HFFc6 (cell line): ENCODE measurements at regions not wholly inside any gene's neighbourhood (a gene's known extent, or its start where the extent isn't known, plus 50 kb on each side); places are given as distances from the start of the nearest gene placed in this dataset.

ENCODE experiments used
- DNase-seq: peaks from one replicate; pipeline ENCODE4 v3.0.0-alpha.2; 2018
- H3K27ac Mint-ChIP-seq: 2 replicates; pipeline ENCODE4 v1.8.0; 2020; ENCODE audit warnings: mild to moderate bottlenecking, mixed read lengths
- H3K27me3 Mint-ChIP-seq: 2 replicates; pipeline ENCODE4 v1.8.0; 2021; ENCODE audit warnings: mild to moderate bottlenecking, moderate library complexity, mixed read lengths; ENCODE audit not compliant: insufficient read depth
- H3K36me3 Mint-ChIP-seq: 2 replicates; pipeline ENCODE4 v1.8.0; 2021; ENCODE audit warnings: low read depth, mixed read lengths
- H3K4me1 Mint-ChIP-seq: 2 replicates; pipeline ENCODE4 v1.8.0; 2020; ENCODE audit warnings: low read depth, mixed read lengths
- H3K4me3 Mint-ChIP-seq: 2 replicates; pipeline ENCODE4 v1.8.0; 2020; ENCODE audit warnings: mild to moderate bottlenecking, moderate library complexity, mixed read lengths
- H3K9me3 Mint-ChIP-seq: 2 replicates; pipeline ENCODE4 v1.8.0; 2020; ENCODE audit warnings: mild to moderate bottlenecking, mixed read lengths
- TF ChIP-seq, protein P1 (sequence below): fragments of 200-600 bp; sonication (generic); IDR thresholded peaks from 2 replicates; pipeline ENCODE4 v1.5.0; 2021; ENCODE audit warnings: antibody characterized with exemption, mild to moderate bottlenecking

DNA sequence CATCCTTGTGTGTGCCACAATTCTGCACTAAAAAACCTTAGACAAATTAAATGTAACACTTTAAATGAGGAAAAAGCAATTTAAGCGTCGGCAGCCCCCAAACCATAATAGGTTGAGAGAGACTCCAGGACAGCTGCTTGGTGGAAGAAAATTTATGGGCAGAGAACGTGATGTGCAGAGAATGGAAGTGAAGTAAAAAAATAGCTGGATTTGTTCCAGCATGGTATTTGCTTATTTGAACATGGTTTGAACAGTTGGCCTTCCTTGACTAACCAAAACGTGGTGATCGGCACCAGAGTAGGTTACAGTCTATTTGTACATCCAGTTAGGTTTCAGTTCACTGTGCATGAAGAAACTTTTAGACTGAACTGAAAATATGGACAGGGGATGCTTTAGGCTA lies 343.0 kb upstream of the CPEB2 start:
- no peak for DNase-seq
- Mint-ChIP-seq H3K4me1 (no peaks in the 10 kb centered on the region), H3K36me3 (no peaks in the 10 kb centered on the region; the same call in 1 of the 2 replicates), H3K27me3 (no peaks in the 10 kb centered on the region), H3K9me3 (peaks cover 30% of the 10 kb centered on the region), H3K4me3 (no peak overlapping the region), H3K27ac (no peak overlapping the region)
- TF ChIP-seq, protein P1, sequence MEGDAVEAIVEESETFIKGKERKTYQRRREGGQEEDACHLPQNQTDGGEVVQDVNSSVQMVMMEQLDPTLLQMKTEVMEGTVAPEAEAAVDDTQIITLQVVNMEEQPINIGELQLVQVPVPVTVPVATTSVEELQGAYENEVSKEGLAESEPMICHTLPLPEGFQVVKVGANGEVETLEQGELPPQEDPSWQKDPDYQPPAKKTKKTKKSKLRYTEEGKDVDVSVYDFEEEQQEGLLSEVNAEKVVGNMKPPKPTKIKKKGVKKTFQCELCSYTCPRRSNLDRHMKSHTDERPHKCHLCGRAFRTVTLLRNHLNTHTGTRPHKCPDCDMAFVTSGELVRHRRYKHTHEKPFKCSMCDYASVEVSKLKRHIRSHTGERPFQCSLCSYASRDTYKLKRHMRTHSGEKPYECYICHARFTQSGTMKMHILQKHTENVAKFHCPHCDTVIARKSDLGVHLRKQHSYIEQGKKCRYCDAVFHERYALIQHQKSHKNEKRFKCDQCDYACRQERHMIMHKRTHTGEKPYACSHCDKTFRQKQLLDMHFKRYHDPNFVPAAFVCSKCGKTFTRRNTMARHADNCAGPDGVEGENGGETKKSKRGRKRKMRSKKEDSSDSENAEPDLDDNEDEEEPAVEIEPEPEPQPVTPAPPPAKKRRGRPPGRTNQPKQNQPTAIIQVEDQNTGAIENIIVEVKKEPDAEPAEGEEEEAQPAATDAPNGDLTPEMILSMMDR, result no peak

DNA sequence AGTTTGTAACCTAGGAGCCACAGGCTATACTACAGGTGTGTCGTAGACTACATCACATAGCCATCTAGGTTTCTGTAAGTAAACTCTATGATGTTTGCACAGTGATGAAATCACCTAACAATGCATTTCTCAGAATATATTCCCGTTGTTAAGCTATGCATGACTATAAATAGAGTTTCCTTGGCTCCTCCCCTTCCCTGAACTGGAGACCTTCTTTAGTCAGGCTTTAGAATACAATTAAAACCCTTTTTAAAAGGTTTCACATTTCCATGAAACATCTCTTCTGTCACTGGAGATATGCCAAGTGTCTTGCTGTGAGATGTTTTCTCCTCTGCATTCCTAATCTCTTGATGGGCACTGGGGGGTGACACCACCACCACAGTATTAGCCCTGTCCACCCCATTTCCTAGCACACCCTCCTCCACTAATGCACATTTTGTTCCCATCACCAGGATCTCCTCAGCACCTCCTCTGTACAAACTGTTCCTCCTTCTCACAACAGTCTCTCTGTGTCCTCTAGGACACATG lies 334.6 kb upstream of the CPEB2 start:
- TF ChIP-seq, protein P1, result no peak
- H3K9me3 Mint-ChIP-seq, result peaks cover 37% of the 10 kb centered on the region
- DNase-seq, result no peak
- no peak overlapping the region for H3K27ac Mint-ChIP-seq
- H3K27me3 Mint-ChIP-seq, result no peaks in the 10 kb centered on the region
- H3K4me1 Mint-ChIP-seq, result no peaks in the 10 kb centered on the region
- H3K36me3 Mint-ChIP-seq, result no peaks in the 10 kb centered on the region
- H3K4me3 Mint-ChIP-seq, result no peak overlapping the region

DNA sequence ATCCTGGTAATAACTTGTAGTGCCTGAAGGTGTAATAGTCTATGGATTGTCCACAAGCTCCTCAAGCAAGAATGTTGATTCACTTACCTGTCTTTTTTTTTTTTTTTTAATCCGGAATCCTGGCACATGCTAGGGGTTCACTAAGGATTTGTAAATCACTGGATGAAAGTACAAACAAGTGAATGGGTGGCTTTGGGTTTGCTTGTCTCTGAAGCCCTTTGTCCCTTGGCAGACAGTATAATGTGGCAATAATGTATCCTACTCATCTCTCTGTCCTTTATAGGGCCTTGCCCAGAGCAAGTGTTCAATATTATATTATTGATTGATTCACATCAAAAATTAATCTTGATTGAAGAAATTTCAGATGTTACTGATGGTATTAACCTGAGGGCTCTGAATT lies 334.0 kb upstream of the CPEB2 start:
- DNase-seq, result no peak
- peaks cover 32% of the 10 kb centered on the region for H3K9me3 Mint-ChIP-seq
- H3K4me1 Mint-ChIP-seq, result no peaks in the 10 kb centered on the region
- no peaks in the 10 kb centered on the region for H3K27me3 Mint-ChIP-seq
- no peak overlapping the region for H3K27ac Mint-ChIP-seq
- no peaks in the 10 kb centered on the region for H3K36me3 Mint-ChIP-seq
- TF ChIP-seq, protein P1, result no peak
- H3K4me3 Mint-ChIP-seq, result no peak overlapping the region

DNA sequence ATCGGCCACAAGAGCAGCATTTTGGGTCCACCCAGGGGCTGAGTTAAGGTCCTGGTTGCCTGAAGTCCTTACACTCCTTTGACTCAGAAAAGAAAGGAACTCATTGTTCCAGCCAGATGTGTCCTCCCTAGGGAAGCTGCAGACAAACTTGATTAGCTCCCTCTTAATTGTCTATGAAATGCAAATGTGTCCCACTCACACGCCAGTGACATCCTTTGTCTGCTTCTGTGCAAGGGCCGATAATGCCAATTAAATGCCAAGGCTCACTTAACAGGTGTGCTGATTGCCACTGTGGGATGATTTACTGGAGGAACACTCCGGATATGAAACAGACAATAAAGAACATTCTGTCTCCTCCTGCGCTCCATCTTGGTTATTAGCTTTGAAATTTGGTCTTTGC lies 332.9 kb upstream of the CPEB2 start:
- no peaks in the 10 kb centered on the region for H3K36me3 Mint-ChIP-seq
- TF ChIP-seq, protein P1, result no peak
- no peak for DNase-seq
- H3K4me3 Mint-ChIP-seq, result no peak overlapping the region
- no peak overlapping the region for H3K27ac Mint-ChIP-seq
- H3K9me3 Mint-ChIP-seq, result peaks cover 32% of the 10 kb centered on the region
- no peaks in the 10 kb centered on the region for H3K4me1 Mint-ChIP-seq
- H3K27me3 Mint-ChIP-seq, result no peaks in the 10 kb centered on the region

DNA sequence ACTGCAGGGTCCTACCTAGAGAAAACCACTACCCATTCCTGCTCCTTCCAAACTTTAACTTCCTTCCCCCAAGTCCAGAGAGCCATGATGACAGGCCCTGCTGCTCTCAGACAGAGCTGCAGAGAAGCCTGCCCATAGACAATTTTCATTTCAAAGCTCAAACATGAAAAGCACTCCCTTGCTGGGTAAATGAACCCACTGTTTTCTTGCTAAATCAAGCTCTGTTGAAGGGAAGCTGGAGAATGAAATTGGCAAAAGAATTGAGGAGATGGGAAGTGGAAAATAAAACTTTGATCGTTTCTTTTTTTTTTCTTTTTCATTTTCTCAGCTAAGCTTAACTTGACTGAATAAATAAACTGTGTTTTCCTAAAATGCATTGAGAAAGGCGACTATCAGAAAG lies 331.1 kb upstream of the CPEB2 start:
- Mint-ChIP-seq H3K4me1 (no peaks in the 10 kb centered on the region), H3K27me3 (no peaks in the 10 kb centered on the region)

More for the DNA sequence above, 331.1 kb upstream of the CPEB2 start:
- H3K9me3 Mint-ChIP-seq, result peaks cover 30% of the 10 kb centered on the region
- H3K27ac Mint-ChIP-seq, result no peak overlapping the region
- no peak for DNase-seq
- TF ChIP-seq, protein P1, result no peak
- no peak overlapping the region for H3K4me3 Mint-ChIP-seq
- H3K36me3 Mint-ChIP-seq, result no peaks in the 10 kb centered on the region
